AG09309 (cell line): ENCODE measurements at regions not wholly inside any gene's neighbourhood (a gene's known extent, or its start where the extent isn't known, plus 50 kb on each side); places are given as distances from the start of the nearest gene placed in this dataset.

Source experiments
- DNase-seq: peaks from one replicate; pipeline ENCODE4 v3.0.0-alpha.2; 2010; ENCODE audit warnings: low read depth
- H3K4me3 ChIP-seq: 2 replicates; pipeline ENCODE4 v1.5.1; 2011; ENCODE audit warnings: mild to moderate bottlenecking, low read depth, low read length, moderate library complexity; ENCODE audit not compliant: control insufficient read depth
- CTCF ChIP-seq: IDR thresholded peaks from 2 replicates; pipeline ENCODE4 v1.5.1; 2011; ENCODE audit warnings: mild to moderate bottlenecking, low read depth, low read length, inconsistent platforms; ENCODE audit not compliant: insufficient read depth, control insufficient read depth; ENCODE audit errors: missing control alignments

- TF ChIP-seq CTCF: no peak
- DNase-seq: no peak
Measured at GRCh38 chr16:6231398-6231797, 1101.2 kb upstream of the RBFOX1 start.

GRCh38 chr16:6229186-6229585 lies 1103.5 kb upstream of the RBFOX1 start:
- DNase-seq: no peak
- no peak for TF ChIP-seq CTCF

More at GRCh38 chr16:6231398-6231797, 1101.2 kb upstream of the RBFOX1 start:
- H3K4me3 ChIP-seq: no peak overlapping the region

DNA sequence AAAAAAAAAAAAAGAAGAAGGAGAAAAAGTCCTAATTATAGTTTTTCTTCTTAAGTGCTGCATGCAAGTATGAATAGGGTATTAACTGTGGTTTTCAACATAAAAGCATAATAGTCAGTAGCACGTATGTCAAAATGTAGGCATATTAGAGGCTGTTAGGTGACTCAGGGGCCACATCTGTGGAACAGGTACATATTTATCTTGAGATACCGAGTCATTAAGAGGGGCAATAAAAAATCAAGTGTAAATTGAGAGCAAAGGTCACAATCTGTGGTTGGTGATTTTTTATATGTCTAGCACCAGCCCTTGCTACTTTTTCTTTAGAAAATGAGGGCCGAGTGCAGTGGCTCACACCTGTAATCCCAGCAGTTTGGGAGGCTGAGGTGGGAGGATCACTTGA lies 1113.8 kb upstream of the RBFOX1 start:
- no peak overlapping the region for H3K4me3 ChIP-seq
- no peak for DNase-seq
- no peak for TF ChIP-seq CTCF

More at GRCh38 chr16:6229186-6229585, 1103.5 kb upstream of the RBFOX1 start:
- H3K4me3 ChIP-seq: no peak overlapping the region

- DNase-seq: no peak
- TF ChIP-seq CTCF: no peak
Measured at GRCh38 chr16:6216836-6217235, 1115.8 kb upstream of the RBFOX1 start.

GRCh38 chr16:6211644-6212043 lies 1114.0 kb upstream of the EEF2KMT start:
- H3K4me3 ChIP-seq: no peak overlapping the region
- DNase-seq: no peak
- no peak for TF ChIP-seq CTCF

More at GRCh38 chr16:6216836-6217235, 1115.8 kb upstream of the RBFOX1 start:
- H3K4me3 ChIP-seq: no peak overlapping the region

GRCh38 chr16:6209355-6209930 lies 1111.8 kb upstream of the EEF2KMT start:
- TF ChIP-seq CTCF: no peak
- H3K4me3 ChIP-seq: no peak overlapping the region
- DNase-seq: no peak
